ENCODE measurements at regions not wholly inside any gene's neighbourhood (a gene's known extent, or its start where the extent isn't known, plus 50 kb on each side); places are given as distances from the start of the nearest gene placed in this dataset.

DNA sequence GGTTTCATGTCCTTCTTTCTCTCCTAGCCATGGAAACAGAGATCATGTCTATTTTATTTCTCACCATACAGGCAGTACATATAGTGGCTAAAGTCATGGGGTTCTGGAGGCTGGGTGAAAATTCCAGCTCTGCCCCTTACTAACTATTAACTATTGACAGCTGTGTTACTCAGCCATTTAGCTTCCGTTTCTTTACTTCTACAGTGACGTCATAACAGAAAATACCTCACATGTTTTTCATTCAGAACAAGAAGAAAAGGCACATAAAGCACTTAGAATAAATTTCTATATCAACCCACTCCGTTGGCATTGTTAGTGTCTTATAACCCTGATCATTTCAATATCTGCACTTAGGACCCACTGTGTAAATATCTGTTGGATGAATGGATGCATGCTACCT lies 1506.9 kb upstream of the TMEM132C start:
- H2AFZ ChIP-seq (ENCODE audit: low read length), result no peak overlapping the region
- H2AK5ac ChIP-seq (ENCODE audit: low read depth, low read length), result no peak overlapping the region
- no peak overlapping the region for H3K14ac ChIP-seq (ENCODE audit: low read length)
- no peak overlapping the region for H3K9ac ChIP-seq (ENCODE audit: low read depth, low read length, poor library complexity)
- H3K27ac ChIP-seq (replicated peaks; ENCODE audit: low read length), result no peak overlapping the region
- H3K4ac ChIP-seq (ENCODE audit: low read length), result no peak overlapping the region
- no peaks in the 10 kb centered on the region for H3K36me3 ChIP-seq (replicated peaks in 1 of 2; ENCODE audit: control insufficient read depth in 2 of 2, insufficient read depth in 2 of 2, low read length in 2 of 2)
- H4K8ac ChIP-seq (ENCODE audit: low read depth, low read length), result no peak overlapping the region
- H2BK120ac ChIP-seq (ENCODE audit: low read depth, low read length), result no peak overlapping the region
- H3K27me3 ChIP-seq (ENCODE audit: control insufficient read depth in 3 of 3, insufficient read depth in 3 of 3, low read depth in 1 of 3, low read length in 3 of 3), result no peaks in the 10 kb centered on the region
- H2BK15ac ChIP-seq (ENCODE audit: low read length), result no peak overlapping the region
- no peak overlapping the region for H3K18ac ChIP-seq (ENCODE audit: low read length)
- no peak overlapping the region for H3K23ac ChIP-seq (ENCODE audit: low read depth, low read length, poor library complexity)
- WGBS, 2 donors (ENCODE audit: extremely low coverage in 2 of 2, insufficient read length in 2 of 2, insufficient replicate concordance in 1 of 2), result no CpG with 5 or more reads among the region's 3 CpGs
- H3K9me3 ChIP-seq (replicated peaks in 1 of 2; ENCODE audit: control insufficient read depth in 2 of 2, insufficient read depth in 1 of 2, low read depth in 1 of 2, low read length in 2 of 2), result peaks cover 0 to 4% of the 10 kb centered on the region in 2 donors
- no peak overlapping the region for H3K4me3 ChIP-seq (ENCODE audit: low read length in 2 of 2)
- no peak for DNase-seq (ENCODE audit: low spot score)
- H3K4me2 ChIP-seq (ENCODE audit: insufficient read depth, low read length, poor library complexity, severe bottlenecking), result no peak overlapping the region
- H2BK5ac ChIP-seq (ENCODE audit: low read length), result no peak overlapping the region
- no peak overlapping the region for H4K91ac ChIP-seq (ENCODE audit: low read depth, low read length, poor library complexity)
- no peaks in the 10 kb centered on the region for H3K4me1 ChIP-seq (ENCODE audit: control insufficient read depth in 2 of 2, insufficient read depth in 1 of 2, low read depth in 1 of 2, low read length in 2 of 2)
- no peak overlapping the region for H2BK12ac ChIP-seq (ENCODE audit: low read length)
- H3K79me1 ChIP-seq (ENCODE audit: low read depth, low read length), result no peaks in the 10 kb centered on the region

DNA sequence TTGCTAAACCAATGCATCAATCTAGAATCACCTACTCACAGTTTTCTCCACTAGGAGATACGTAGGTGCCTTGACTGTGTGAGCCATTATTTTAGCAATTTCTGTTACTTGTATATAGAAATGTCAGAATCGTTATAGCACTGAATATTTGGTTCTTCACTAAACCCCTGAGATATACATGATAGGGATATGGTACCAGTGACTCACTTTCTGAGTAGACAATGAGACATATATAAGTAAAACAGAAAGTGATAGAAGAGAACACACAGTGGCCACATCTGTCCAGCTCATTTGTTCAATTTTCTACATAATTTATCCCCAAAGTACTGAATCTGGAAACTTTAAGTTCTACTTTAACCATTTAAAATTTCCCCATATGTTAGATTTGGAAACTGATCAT lies 1505.5 kb upstream of the TMEM132C start:
- Histone ChIP-seq H2BK12ac (ENCODE audit: low read length) (no peak overlapping the region), H2BK15ac (ENCODE audit: low read length) (no peak overlapping the region), H3K36me3 (replicated peaks in 1 of 2; ENCODE audit: control insufficient read depth in 2 of 2, insufficient read depth in 2 of 2, low read length in 2 of 2) (no peaks in the 10 kb centered on the region), H3K79me1 (ENCODE audit: low read depth, low read length) (no peaks in the 10 kb centered on the region), H3K4me3 (ENCODE audit: low read length in 2 of 2) (no peak overlapping the region), H4K8ac (ENCODE audit: low read depth, low read length) (no peak overlapping the region), H2AK5ac (ENCODE audit: low read depth, low read length) (no peak overlapping the region), H3K9me3 (replicated peaks in 1 of 2; ENCODE audit: control insufficient read depth in 2 of 2, insufficient read depth in 1 of 2, low read depth in 1 of 2, low read length in 2 of 2) (peaks cover 0 to 4% of the 10 kb centered on the region in 2 donors), H3K4me2 (ENCODE audit: insufficient read depth, low read length, poor library complexity, severe bottlenecking) (no peak overlapping the region), H3K14ac (ENCODE audit: low read length) (no peak overlapping the region), H3K4ac (ENCODE audit: low read length) (no peak overlapping the region), H2BK5ac (ENCODE audit: low read length) (no peak overlapping the region), H3K4me1 (ENCODE audit: control insufficient read depth in 2 of 2, insufficient read depth in 1 of 2, low read depth in 1 of 2, low read length in 2 of 2) (no peaks in the 10 kb centered on the region), H3K23ac (ENCODE audit: low read depth, low read length, poor library complexity) (no peak overlapping the region), H3K27ac (replicated peaks; ENCODE audit: low read length) (no peak overlapping the region), H4K91ac (ENCODE audit: low read depth, low read length, poor library complexity) (no peak overlapping the region), H3K18ac (ENCODE audit: low read length) (no peak overlapping the region), H3K9ac (ENCODE audit: low read depth, low read length, poor library complexity) (no peak overlapping the region), H2BK120ac (ENCODE audit: low read depth, low read length) (no peak overlapping the region), H3K27me3 (ENCODE audit: control insufficient read depth in 3 of 3, insufficient read depth in 3 of 3, low read depth in 1 of 3, low read length in 3 of 3) (no peaks in the 10 kb centered on the region), H2AFZ (ENCODE audit: low read length) (no peak overlapping the region)
- WGBS, 2 donors (ENCODE audit: extremely low coverage in 2 of 2, insufficient read length in 2 of 2, insufficient replicate concordance in 1 of 2), result no CpG with 5 or more reads among the region's 2 CpGs
- no peak for DNase-seq (ENCODE audit: low spot score)

DNA sequence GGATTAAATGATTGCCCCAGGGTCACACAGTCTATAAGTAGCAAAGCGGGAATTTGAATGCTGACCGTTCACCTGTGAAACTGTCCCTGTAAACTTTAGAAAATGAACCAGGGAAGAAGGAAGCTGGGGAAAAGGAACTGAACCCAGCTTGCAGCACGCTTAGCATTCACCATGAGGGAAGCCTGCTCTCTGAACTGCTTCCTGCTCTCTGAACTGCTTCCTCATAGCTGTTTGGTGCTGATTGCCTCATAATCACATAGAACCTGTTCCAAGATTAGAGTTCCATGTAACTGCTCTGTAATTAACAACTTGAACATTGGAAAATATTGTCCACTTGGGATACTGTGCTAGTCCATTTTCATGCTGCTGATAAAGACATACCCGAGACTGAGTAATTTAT lies 1504.8 kb upstream of the TMEM132C start:
- no peak overlapping the region for H4K91ac ChIP-seq (ENCODE audit: low read depth, low read length, poor library complexity)
- H3K79me1 ChIP-seq (ENCODE audit: low read depth, low read length), result no peaks in the 10 kb centered on the region
- H2BK5ac ChIP-seq (ENCODE audit: low read length), result no peak overlapping the region
- no peak overlapping the region for H3K4me3 ChIP-seq (ENCODE audit: low read length in 2 of 2)
- H2AFZ ChIP-seq (ENCODE audit: low read length), result no peak overlapping the region
- H3K14ac ChIP-seq (ENCODE audit: low read length), result no peak overlapping the region
- no peak overlapping the region for H3K23ac ChIP-seq (ENCODE audit: low read depth, low read length, poor library complexity)
- H2AK5ac ChIP-seq (ENCODE audit: low read depth, low read length), result no peak overlapping the region
- no peak overlapping the region for H3K18ac ChIP-seq (ENCODE audit: low read length)
- H3K4ac ChIP-seq (ENCODE audit: low read length), result no peak overlapping the region
- no peak overlapping the region for H3K9ac ChIP-seq (ENCODE audit: low read depth, low read length, poor library complexity)
- H3K9me3 ChIP-seq (replicated peaks in 1 of 2; ENCODE audit: control insufficient read depth in 2 of 2, insufficient read depth in 1 of 2, low read depth in 1 of 2, low read length in 2 of 2), result peaks cover 0 to 7% of the 10 kb centered on the region in 2 donors
- H2BK15ac ChIP-seq (ENCODE audit: low read length), result no peak overlapping the region
- H3K27ac ChIP-seq (replicated peaks; ENCODE audit: low read length), result no peak overlapping the region
- no peak overlapping the region for H4K8ac ChIP-seq (ENCODE audit: low read depth, low read length)
- H3K4me1 ChIP-seq (ENCODE audit: control insufficient read depth in 2 of 2, insufficient read depth in 1 of 2, low read depth in 1 of 2, low read length in 2 of 2), result no peaks in the 10 kb centered on the region
- H2BK120ac ChIP-seq (ENCODE audit: low read depth, low read length), result no peak overlapping the region
- no peak overlapping the region for H2BK12ac ChIP-seq (ENCODE audit: low read length)
- no peak for DNase-seq (ENCODE audit: low spot score)
- H3K4me2 ChIP-seq (ENCODE audit: insufficient read depth, low read length, poor library complexity, severe bottlenecking), result no peak overlapping the region
- WGBS, 2 donors (ENCODE audit: extremely low coverage in 2 of 2, insufficient read length in 2 of 2, insufficient replicate concordance in 1 of 2), result no CpG with 5 or more reads among the region's 4 CpGs
- no peaks in the 10 kb centered on the region for H3K36me3 ChIP-seq (replicated peaks in 1 of 2; ENCODE audit: control insufficient read depth in 2 of 2, insufficient read depth in 2 of 2, low read length in 2 of 2)
- H3K27me3 ChIP-seq (ENCODE audit: control insufficient read depth in 3 of 3, insufficient read depth in 3 of 3, low read depth in 1 of 3, low read length in 3 of 3), result no peaks in the 10 kb centered on the region

DNA sequence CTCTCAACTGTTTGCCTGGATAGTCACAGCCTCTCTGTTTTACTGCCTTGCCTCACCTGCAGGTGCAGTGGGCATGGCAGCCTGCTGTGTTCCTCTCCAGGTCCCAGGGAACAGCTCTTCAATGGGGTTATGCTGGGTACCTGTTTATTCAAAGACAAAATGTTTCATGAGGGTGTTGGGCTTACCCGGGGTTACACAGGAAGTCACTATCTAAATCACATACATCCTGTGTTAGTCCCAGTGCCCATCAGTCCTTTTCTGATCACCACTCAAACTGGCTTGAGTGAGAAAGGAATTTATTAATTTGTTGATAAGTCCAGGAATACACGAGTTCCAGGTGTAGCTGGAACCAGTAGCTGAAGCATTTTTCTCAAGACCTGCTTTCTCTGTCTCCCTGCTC lies 1503.6 kb upstream of the TMEM132C start:
- Histone ChIP-seq H2BK120ac (ENCODE audit: low read depth, low read length) (no peak overlapping the region), H4K91ac (ENCODE audit: low read depth, low read length, poor library complexity) (no peak overlapping the region), H2BK15ac (ENCODE audit: low read length) (no peak overlapping the region), H4K8ac (ENCODE audit: low read depth, low read length) (no peak overlapping the region), H3K36me3 (replicated peaks in 1 of 2; ENCODE audit: control insufficient read depth in 2 of 2, insufficient read depth in 2 of 2, low read length in 2 of 2) (no peaks in the 10 kb centered on the region), H2AFZ (ENCODE audit: low read length) (no peak overlapping the region), H2BK12ac (ENCODE audit: low read length) (no peak overlapping the region), H3K4me3 (ENCODE audit: low read length in 2 of 2) (no peak overlapping the region), H3K9ac (ENCODE audit: low read depth, low read length, poor library complexity) (no peak overlapping the region), H3K9me3 (replicated peaks in 1 of 2; ENCODE audit: control insufficient read depth in 2 of 2, insufficient read depth in 1 of 2, low read depth in 1 of 2, low read length in 2 of 2) (peaks cover 0 to 8% of the 10 kb centered on the region in 2 donors), H2AK5ac (ENCODE audit: low read depth, low read length) (no peak overlapping the region), H3K27ac (replicated peaks; ENCODE audit: low read length) (no peak overlapping the region), H3K14ac (ENCODE audit: low read length) (no peak overlapping the region), H3K23ac (ENCODE audit: low read depth, low read length, poor library complexity) (no peak overlapping the region), H2BK5ac (ENCODE audit: low read length) (no peak overlapping the region), H3K27me3 (ENCODE audit: control insufficient read depth in 3 of 3, insufficient read depth in 3 of 3, low read depth in 1 of 3, low read length in 3 of 3) (no peaks in the 10 kb centered on the region), H3K4me2 (ENCODE audit: insufficient read depth, low read length, poor library complexity, severe bottlenecking) (no peak overlapping the region), H3K18ac (ENCODE audit: low read length) (no peak overlapping the region), H3K79me1 (ENCODE audit: low read depth, low read length) (no peaks in the 10 kb centered on the region), H3K4ac (ENCODE audit: low read length) (no peak overlapping the region), H3K4me1 (ENCODE audit: control insufficient read depth in 2 of 2, insufficient read depth in 1 of 2, low read depth in 1 of 2, low read length in 2 of 2) (no peaks in the 10 kb centered on the region)
- WGBS, 2 donors (ENCODE audit: extremely low coverage in 2 of 2, insufficient read length in 2 of 2, insufficient replicate concordance in 1 of 2), result no CpG with 5 or more reads among the region's 2 CpGs
- no peak for DNase-seq (ENCODE audit: low spot score)
